ENCODE measurements at regions not wholly inside any gene's neighbourhood (a gene's known extent, or its start where the extent isn't known, plus 50 kb on each side); places are given as distances from the start of the nearest gene placed in this dataset.

DNA sequence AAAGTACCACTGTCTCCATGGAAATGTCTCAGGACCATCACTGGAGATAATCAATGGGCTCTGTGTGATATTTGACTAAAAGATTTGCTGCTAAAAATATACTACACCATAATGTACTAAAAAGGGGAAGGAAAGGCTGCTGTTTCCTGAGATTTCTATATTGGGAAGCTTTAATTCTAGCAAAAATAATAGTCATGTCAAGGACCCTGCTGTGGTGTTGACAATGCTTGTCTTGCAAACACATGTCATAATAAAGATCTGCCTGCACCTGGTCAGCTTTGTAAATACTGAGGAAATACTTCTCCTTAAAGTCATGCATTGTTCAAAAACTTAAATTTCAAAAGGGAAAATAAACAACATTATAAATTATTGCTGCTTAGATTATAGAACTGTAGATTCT lies 417.9 kb downstream of the GPM6A start:
- Histone ChIP-seq H3K4me3 (no peak overlapping the region), H3K4me1 (no peaks in the 10 kb centered on the region)
- intact Hi-C loops (cut with DNase I; ENCODE audit: low total_unique reads): no loop called here

DNA sequence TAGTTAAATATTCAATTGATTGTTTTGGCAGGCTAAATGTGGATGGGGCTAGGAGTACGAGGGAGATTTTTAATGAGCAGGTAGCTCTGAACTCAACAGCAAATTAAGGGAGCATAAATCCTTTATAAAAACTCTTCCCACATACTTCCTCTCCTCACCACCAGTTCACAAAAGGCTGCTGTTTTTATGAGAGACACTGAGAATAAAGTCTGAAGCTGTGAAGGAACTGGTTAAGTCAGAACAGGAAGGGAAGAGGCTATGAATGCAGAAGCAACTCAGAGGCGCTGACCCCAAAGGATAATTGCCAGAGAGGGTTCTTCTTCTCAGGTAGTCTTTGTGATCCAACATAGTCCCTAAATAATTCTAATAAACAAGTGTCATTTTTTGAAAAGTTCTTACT lies 406.1 kb downstream of the GPM6A start:
- TF ChIP-seq POLR2A (IDR thresholded peaks at IDR 0.05): no peak
- TF ChIP-seq, protein P1, sequence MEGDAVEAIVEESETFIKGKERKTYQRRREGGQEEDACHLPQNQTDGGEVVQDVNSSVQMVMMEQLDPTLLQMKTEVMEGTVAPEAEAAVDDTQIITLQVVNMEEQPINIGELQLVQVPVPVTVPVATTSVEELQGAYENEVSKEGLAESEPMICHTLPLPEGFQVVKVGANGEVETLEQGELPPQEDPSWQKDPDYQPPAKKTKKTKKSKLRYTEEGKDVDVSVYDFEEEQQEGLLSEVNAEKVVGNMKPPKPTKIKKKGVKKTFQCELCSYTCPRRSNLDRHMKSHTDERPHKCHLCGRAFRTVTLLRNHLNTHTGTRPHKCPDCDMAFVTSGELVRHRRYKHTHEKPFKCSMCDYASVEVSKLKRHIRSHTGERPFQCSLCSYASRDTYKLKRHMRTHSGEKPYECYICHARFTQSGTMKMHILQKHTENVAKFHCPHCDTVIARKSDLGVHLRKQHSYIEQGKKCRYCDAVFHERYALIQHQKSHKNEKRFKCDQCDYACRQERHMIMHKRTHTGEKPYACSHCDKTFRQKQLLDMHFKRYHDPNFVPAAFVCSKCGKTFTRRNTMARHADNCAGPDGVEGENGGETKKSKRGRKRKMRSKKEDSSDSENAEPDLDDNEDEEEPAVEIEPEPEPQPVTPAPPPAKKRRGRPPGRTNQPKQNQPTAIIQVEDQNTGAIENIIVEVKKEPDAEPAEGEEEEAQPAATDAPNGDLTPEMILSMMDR (IDR thresholded peaks at IDR 0.05): no peak
- WGBS, 2 donors: 37 to 51% methylated on average over 2 of the region's 2 CpGs
- H3K4me1 ChIP-seq: no peaks in the 10 kb centered on the region
- H3K4me3 ChIP-seq: no peak overlapping the region
- DNase-seq: no peak
- H3K27ac ChIP-seq: no peak overlapping the region
- no peaks in the 10 kb centered on the region for H3K36me3 ChIP-seq (ENCODE audit: low read depth, missing control alignments)
- no peaks in the 10 kb centered on the region for H3K9me3 ChIP-seq
- no peaks in the 10 kb centered on the region for H3K27me3 ChIP-seq
- intact Hi-C loops (cut with DNase I; ENCODE audit: low total_unique reads): no loop called here

More for the DNA sequence above, 417.9 kb downstream of the GPM6A start:
- Histone ChIP-seq H3K9me3 (no peaks in the 10 kb centered on the region), H3K36me3 (ENCODE audit: low read depth, missing control alignments) (no peaks in the 10 kb centered on the region), H3K27ac (no peak overlapping the region), H3K27me3 (no peaks in the 10 kb centered on the region)
- TF ChIP-seq, protein P1 (IDR thresholded peaks at IDR 0.05): no peak
- no peak for TF ChIP-seq POLR2A (IDR thresholded peaks at IDR 0.05)
- DNase-seq: no peak

DNA sequence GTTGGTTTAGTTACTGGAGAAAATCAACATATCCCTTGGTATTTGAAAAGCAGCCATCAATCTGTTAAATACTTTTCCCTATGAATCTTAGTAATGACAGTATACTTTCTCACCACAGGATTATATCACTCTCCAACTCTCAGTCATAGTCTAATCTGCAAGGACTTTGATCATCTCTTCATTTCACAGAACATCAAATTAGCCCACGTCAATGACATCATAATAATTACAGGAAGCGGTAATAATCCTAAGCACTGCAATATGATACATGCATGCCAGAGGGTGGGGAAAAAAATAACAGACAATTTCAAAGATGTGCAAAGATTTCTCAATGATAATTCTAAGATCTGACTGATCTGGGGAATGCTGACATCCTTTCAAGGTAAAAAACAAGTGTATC lies 404.1 kb downstream of the GPM6A start:
- no peaks in the 10 kb centered on the region for H3K27me3 ChIP-seq
- H3K4me3 ChIP-seq: no peak overlapping the region
- no peaks in the 10 kb centered on the region for H3K9me3 ChIP-seq
- intact Hi-C loops (cut with DNase I; ENCODE audit: low total_unique reads): no loop called here
- DNase-seq: no peak
- H3K27ac ChIP-seq: no peak overlapping the region
- H3K36me3 ChIP-seq (ENCODE audit: low read depth, missing control alignments): no peaks in the 10 kb centered on the region
- 80 to 92% methylated on average over 2 of the region's 2 CpGs for WGBS, 2 donors
- TF ChIP-seq, protein P1 (IDR thresholded peaks at IDR 0.05): no peak
- TF ChIP-seq POLR2A (IDR thresholded peaks at IDR 0.05): no peak
- no peaks in the 10 kb centered on the region for H3K4me1 ChIP-seq

DNA sequence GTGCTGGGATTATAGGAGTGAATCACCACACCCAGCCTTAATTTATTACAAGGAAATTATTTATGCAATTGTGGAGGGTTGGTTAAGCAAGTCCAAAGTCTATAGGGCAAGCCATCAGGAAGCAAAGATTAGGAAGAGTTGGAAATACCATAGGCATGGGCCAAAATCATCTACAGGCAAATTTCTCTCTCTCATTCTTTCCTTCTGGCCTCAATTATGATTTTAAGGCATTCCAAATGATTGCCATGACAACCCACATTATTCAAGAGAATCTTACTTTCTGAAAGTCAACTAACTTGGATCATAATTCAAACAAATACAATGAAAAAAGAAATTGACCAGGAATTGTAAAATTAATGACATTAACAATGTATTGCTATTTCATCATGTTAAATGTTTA lies 400.8 kb downstream of the GPM6A start:
- Histone ChIP-seq H3K4me3 (no peak overlapping the region), H3K36me3 (ENCODE audit: low read depth, missing control alignments) (no peaks in the 10 kb centered on the region), H3K27me3 (no peaks in the 10 kb centered on the region), H3K27ac (no peak overlapping the region), H3K9me3 (no peaks in the 10 kb centered on the region), H3K4me1 (no peaks in the 10 kb centered on the region)
- intact Hi-C loops (cut with DNase I; ENCODE audit: low total_unique reads): no loop called here
- TF ChIP-seq, protein P1 (IDR thresholded peaks at IDR 0.05): no peak
- no peak for TF ChIP-seq POLR2A (IDR thresholded peaks at IDR 0.05)
- no peak for DNase-seq

DNA sequence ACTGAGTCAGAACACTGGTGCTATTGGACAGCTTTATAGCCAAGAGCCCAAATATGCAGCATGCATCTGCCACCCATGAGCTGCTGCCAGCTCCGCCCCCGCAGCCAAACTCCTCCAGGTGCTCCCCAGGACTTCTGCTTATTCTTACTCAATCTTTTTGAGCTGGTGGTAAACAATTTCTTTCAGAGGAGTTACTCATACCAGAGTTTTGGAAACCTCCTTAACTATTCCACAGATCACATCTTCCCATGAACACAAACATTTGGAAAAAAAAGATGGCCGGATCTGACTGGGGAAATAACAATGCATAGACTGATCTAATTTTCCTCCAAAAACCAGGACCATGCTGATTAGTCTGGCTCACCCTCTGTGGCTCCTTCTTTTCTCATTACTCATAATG lies 399.9 kb downstream of the GPM6A start:
- 53 to 59% methylated on average over 3 of the region's 3 CpGs for WGBS, 2 donors

More for the DNA sequence above, 399.9 kb downstream of the GPM6A start:
- TF ChIP-seq, protein P1 (IDR thresholded peaks at IDR 0.05): no peak
- TF ChIP-seq POLR2A (IDR thresholded peaks at IDR 0.05): no peak
- H3K27ac ChIP-seq: no peak overlapping the region
- no peak for DNase-seq
- H3K27me3 ChIP-seq: no peaks in the 10 kb centered on the region
- H3K9me3 ChIP-seq: no peaks in the 10 kb centered on the region
- no peaks in the 10 kb centered on the region for H3K36me3 ChIP-seq (ENCODE audit: low read depth, missing control alignments)
- H3K4me1 ChIP-seq: no peaks in the 10 kb centered on the region
- intact Hi-C loops (cut with DNase I; ENCODE audit: low total_unique reads): no loop called here
- no peak overlapping the region for H3K4me3 ChIP-seq

All from testis (tissue), 2 donors.